H9 (cell line): ENCODE measurements at regions not wholly inside any gene's neighbourhood (a gene's known extent, or its start where the extent isn't known, plus 50 kb on each side); places are given as distances from the start of the nearest gene placed in this dataset.

Source experiments
- DNase-seq: peaks from one replicate; pipeline ENCODE4 v3.0.0-alpha.2; 2017
- H2AFZ ChIP-seq: one replicate; pipeline ENCODE4 v1.6.1; 2013; ENCODE audit warnings: mild to moderate bottlenecking, low read length, control low read depth, moderate library complexity
- H2AK5ac ChIP-seq: 2 replicates; pipeline ENCODE4 v1.6.1; 2013; ENCODE audit warnings: low read length, control low read depth, mixed read lengths; ENCODE audit not compliant: insufficient read length
- H2BK120ac ChIP-seq: one replicate; pipeline ENCODE4 v1.6.1; 2013; ENCODE audit warnings: low read depth, mild to moderate bottlenecking, low read length, control low read depth, inconsistent platforms; ENCODE audit not compliant: poor library complexity, severe bottlenecking
- H2BK12ac ChIP-seq: 2 replicates; pipeline ENCODE4 v1.6.1; 2013; ENCODE audit warnings: low read length, control low read depth, mixed read lengths, low read depth; ENCODE audit not compliant: insufficient read length
- H2BK15ac ChIP-seq: 2 replicates; pipeline ENCODE4 v1.6.1; 2013; ENCODE audit warnings: low read depth, low read length, control low read depth
- H2BK20ac ChIP-seq: one replicate; pipeline ENCODE4 v1.6.1; 2013; ENCODE audit warnings: low read depth, mild to moderate bottlenecking, low read length, control low read depth, inconsistent platforms; ENCODE audit not compliant: poor library complexity, severe bottlenecking
- H2BK5ac ChIP-seq: 2 replicates; pipeline ENCODE4 v1.6.1; 2013; ENCODE audit warnings: low read length, control low read depth, mixed read lengths; ENCODE audit not compliant: insufficient read length
- H3K14ac ChIP-seq: 2 replicates; pipeline ENCODE4 v1.6.1; 2013; ENCODE audit warnings: low read length, control low read depth; ENCODE audit not compliant: insufficient read depth
- H3K18ac ChIP-seq: 2 replicates; pipeline ENCODE4 v1.6.1; 2013; ENCODE audit warnings: low read depth, mild to moderate bottlenecking, mixed read lengths, low read length, control low read depth; ENCODE audit not compliant: insufficient read length
- H3K23ac ChIP-seq: 2 replicates; pipeline ENCODE4 v1.6.1; 2013; ENCODE audit warnings: low read length, control low read depth, mixed read lengths, low read depth; ENCODE audit not compliant: insufficient read length
- H3K23me2 ChIP-seq: 2 replicates; pipeline ENCODE4 v1.6.1; 2013; ENCODE audit warnings: low read depth, mild to moderate bottlenecking, mixed read lengths, low read length, control low read depth; ENCODE audit not compliant: insufficient read length, poor library complexity, severe bottlenecking
- H3K27ac ChIP-seq: 2 replicates; pipeline ENCODE4 v1.5.1; 2013; ENCODE audit warnings: low read length, control low read depth, mixed read lengths, low read depth; ENCODE audit not compliant: insufficient read length
- H3K27me3 ChIP-seq: 2 replicates; pipeline ENCODE4 v1.6.1; 2013; ENCODE audit warnings: low read length, control low read depth, inconsistent platforms; ENCODE audit not compliant: insufficient read depth
- H3K4ac ChIP-seq: 2 replicates; pipeline ENCODE4 v1.6.1; 2013; ENCODE audit warnings: low read depth, mild to moderate bottlenecking, control low read depth, inconsistent platforms, low read length, moderate library complexity
- H3K4me1 ChIP-seq: 2 replicates; pipeline ENCODE4 v1.6.1; 2013; ENCODE audit warnings: low read length, control low read depth, inconsistent platforms; ENCODE audit not compliant: insufficient read depth
- H3K4me2 ChIP-seq: 2 replicates; pipeline ENCODE4 v1.6.1; 2013; ENCODE audit warnings: low read length, control low read depth, mixed read lengths; ENCODE audit not compliant: insufficient read length, insufficient read depth
- H3K56ac ChIP-seq: 2 replicates; pipeline ENCODE4 v1.6.1; 2013; ENCODE audit warnings: low read depth, mild to moderate bottlenecking, mixed read lengths, low read length, control low read depth; ENCODE audit not compliant: insufficient read length
- H3K79me1 ChIP-seq: 2 replicates; pipeline ENCODE4 v1.6.1; 2013; ENCODE audit warnings: low read depth, mild to moderate bottlenecking, moderate library complexity, low read length, control low read depth, inconsistent platforms; ENCODE audit not compliant: insufficient read depth, poor library complexity, severe bottlenecking
- H3K79me2 ChIP-seq: 2 replicates; pipeline ENCODE4 v1.6.1; 2013; ENCODE audit warnings: low read length, control low read depth, inconsistent platforms; ENCODE audit not compliant: insufficient read depth
- H3K9ac ChIP-seq: 2 replicates; pipeline ENCODE4 v1.6.1; 2013; ENCODE audit warnings: low read length, control low read depth, mixed read lengths; ENCODE audit not compliant: insufficient read length; ENCODE audit errors: extremely low read depth
- H3K9me3 ChIP-seq: one replicate; pipeline ENCODE4 v1.6.1; 2013; ENCODE audit warnings: low read depth, low read length, inconsistent platforms; ENCODE audit not compliant: control insufficient read depth
- H3T11ph ChIP-seq: one replicate; pipeline ENCODE4 v1.6.1; 2013; ENCODE audit warnings: mild to moderate bottlenecking, low read length, control low read depth, inconsistent platforms
- H4K20me1 ChIP-seq: one replicate; pipeline ENCODE4 v1.6.1; 2013; ENCODE audit not compliant: control insufficient read depth, insufficient read length, insufficient read depth
- H4K5ac ChIP-seq: 2 replicates; pipeline ENCODE4 v1.6.1; 2013; ENCODE audit warnings: low read depth, mild to moderate bottlenecking, mixed read lengths, low read length, control low read depth; ENCODE audit not compliant: insufficient read length
- H4K8ac ChIP-seq: replicated peaks from 2 replicates; pipeline ENCODE4 v1.6.1; 2013; ENCODE audit warnings: low read length, control low read depth, mixed read lengths, low read depth; ENCODE audit not compliant: insufficient read length
- H4K91ac ChIP-seq: 2 replicates; pipeline ENCODE4 v1.6.1; 2013; ENCODE audit warnings: low read depth, mild to moderate bottlenecking, moderate library complexity, mixed read lengths, low read length, control low read depth; ENCODE audit not compliant: insufficient read length
- H3K27ac Mint-ChIP-seq, 3 experiments: 2 replicates in 2 of 3; 3 replicates in 1 of 3; pipeline ENCODE4 v1.8.0; 2020 to 2021; ENCODE audit warnings: mixed read lengths in 3 of 3, mild to moderate bottlenecking in 1 of 3, moderate library complexity in 1 of 3
- H3K27me3 Mint-ChIP-seq: 2 replicates; pipeline ENCODE4 v1.8.0; 2021; ENCODE audit warnings: low read depth, mild to moderate bottlenecking, moderate library complexity, mixed read lengths
- H3K36me3 Mint-ChIP-seq, 3 experiments: 2 replicates in 2 of 3; 3 replicates in 1 of 3; pipeline ENCODE4 v1.8.0; 2020 to 2021; ENCODE audit warnings: low read depth in 3 of 3, mixed read lengths in 3 of 3; ENCODE audit not compliant: insufficient read depth in 1 of 3
- H3K4me1 Mint-ChIP-seq, 2 experiments: 2 replicates each; pipeline ENCODE4 v1.8.0; 2020; ENCODE audit warnings: mixed read lengths in 2 of 2
- H3K4me3 Mint-ChIP-seq, 2 experiments: 2 replicates in 1 of 2; 3 replicates in 1 of 2; pipeline ENCODE4 v1.8.0; 2020 to 2021; ENCODE audit warnings: mild to moderate bottlenecking in 2 of 2, mixed read lengths in 2 of 2, moderate library complexity in 1 of 2
- H3K9me3 Mint-ChIP-seq, 2 experiments: 2 replicates in 1 of 2; 3 replicates in 1 of 2; pipeline ENCODE4 v1.8.0; 2020; ENCODE audit warnings: mild to moderate bottlenecking in 2 of 2, mixed read lengths in 2 of 2, moderate library complexity in 1 of 2
- CTCF ChIP-seq: fragments of 200-600 bp; sonication (generic); conservative IDR thresholded peaks from 3 replicates; pipeline ENCODE4 v1.8.0; 2021; ENCODE audit warnings: antibody characterized with exemption, mild to moderate bottlenecking
- WGBS: extraction: QIAGEN DNeasy Blood & Tissue Kit; methylation state at CpG from one replicate; pipeline ENCODE4 v1.1.7; 2013; ENCODE audit warnings: missing lambda C conversion rate, low lambda C conversion rate, mixed read lengths; ENCODE audit not compliant: insufficient read length; ENCODE audit errors: extremely low coverage; 5-methylcytosine and 5-hydroxymethylcytosine counted together

GRCh38 chr16:73202161-73202729, 154.3 kb upstream of the ZFHX3 start:
- Histone ChIP-seq H4K91ac (no peak overlapping the region), H3K27me3 (no peaks in the 10 kb centered on the region), H2BK15ac (no peak overlapping the region), H2BK5ac (no peak overlapping the region), H2BK20ac (no peak overlapping the region), H3K14ac (no peak overlapping the region), H3K79me1 (no peaks in the 10 kb centered on the region), H4K5ac (no peak overlapping the region), H3T11ph (no peak overlapping the region), H4K8ac (no peak overlapping the region), H3K4me1 (no peaks in the 10 kb centered on the region), H2AK5ac (no peak overlapping the region), H3K4ac (no peak overlapping the region), H2BK12ac (no peak overlapping the region), H3K4me2 (no peak overlapping the region), H3K18ac (no peak overlapping the region), H3K9ac (no peak overlapping the region), H3K56ac (no peak overlapping the region), H3K23me2 (no peaks in the 10 kb centered on the region), H2BK120ac (no peak overlapping the region), H3K79me2 (no peaks in the 10 kb centered on the region), H4K20me1 (no peaks in the 10 kb centered on the region), H3K9me3 (no peaks in the 10 kb centered on the region), H2AFZ (no peak overlapping the region), H3K23ac (no peak overlapping the region), H3K27ac (no peak overlapping the region)
- H3K27me3 Mint-ChIP-seq, result peaks cover 16% of the 10 kb centered on the region
- H3K9me3 Mint-ChIP-seq, result no peaks in the 10 kb centered on the region; a peak in 2 of 5 replicates
- no peak overlapping the region for H3K27ac Mint-ChIP-seq
- no CpG with 5 or more reads among the region's 5 CpGs for WGBS
- H3K4me1 Mint-ChIP-seq, result no peaks in the 10 kb centered on the region
- no peak for TF ChIP-seq CTCF
- no peak overlapping the region for H3K4me3 Mint-ChIP-seq
- DNase-seq, result no peak
- H3K36me3 Mint-ChIP-seq, result peaks cover 0 to 4% (median 0%) of the 10 kb centered on the region in 3 experiments; a peak in 2 of 7 replicates
